ENCODE measurements at regions not wholly inside any gene's neighbourhood (a gene's known extent, or its start where the extent isn't known, plus 50 kb on each side); places are given as distances from the start of the nearest gene placed in this dataset.

GRCh38 chr2:5978131-5978751, 286.1 kb downstream of the SOX11 start:
- H3K27ac ChIP-seq: no peak overlapping the region
- TF ChIP-seq CTCF (IDR thresholded peaks at IDR 0.05): no peak
- H3K4me3 ChIP-seq: no peak overlapping the region
- H3K9me3 ChIP-seq: no peaks in the 10 kb centered on the region
- DNase-seq: no peak
- intact Hi-C loops (cut with DNase I): no loop called here
- no peaks in the 10 kb centered on the region for H3K4me1 ChIP-seq
- no peaks in the 10 kb centered on the region for H3K36me3 ChIP-seq
- H3K27me3 ChIP-seq: no peaks in the 10 kb centered on the region
- H3K9ac ChIP-seq (ENCODE audit: low read depth in 2 of 2, low read length in 2 of 2): no peak overlapping the region

- Histone ChIP-seq H3K9me3 (no peaks in the 10 kb centered on the region), H3K4me1 (no peaks in the 10 kb centered on the region), H3K27ac (no peak overlapping the region), H3K4me3 (no peak overlapping the region), H3K36me3 (no peaks in the 10 kb centered on the region), H3K27me3 (no peaks in the 10 kb centered on the region), H3K9ac (ENCODE audit: low read depth in 2 of 2, low read length in 2 of 2) (no peak overlapping the region)
- TF ChIP-seq CTCF (IDR thresholded peaks at IDR 0.05): no peak
- intact Hi-C loops (cut with DNase I): no loop called here
- DNase-seq: no peak
Measured at GRCh38 chr2:5980450-5981190, 288.4 kb downstream of the SOX11 start.

GRCh38 chr2:5982193-5982902, 290.2 kb downstream of the SOX11 start:
- H3K9me3 ChIP-seq: no peaks in the 10 kb centered on the region
- no peak for DNase-seq
- no peaks in the 10 kb centered on the region for H3K27me3 ChIP-seq
- intact Hi-C loops (cut with DNase I): no loop called here
- H3K4me1 ChIP-seq: no peaks in the 10 kb centered on the region
- no peak for TF ChIP-seq CTCF (IDR thresholded peaks at IDR 0.05)
- H3K36me3 ChIP-seq: no peaks in the 10 kb centered on the region
- H3K4me3 ChIP-seq: no peak overlapping the region
- no peak overlapping the region for H3K9ac ChIP-seq (ENCODE audit: low read depth in 2 of 2, low read length in 2 of 2)
- no peak overlapping the region for H3K27ac ChIP-seq

- TF ChIP-seq CTCF (IDR thresholded peaks at IDR 0.05): no peak
- H3K4me3 ChIP-seq: no peak overlapping the region
- no peaks in the 10 kb centered on the region for H3K9me3 ChIP-seq
- no peak overlapping the region for H3K9ac ChIP-seq (ENCODE audit: low read depth in 2 of 2, low read length in 2 of 2)
- intact Hi-C loops (cut with DNase I): no loop called here
- H3K27ac ChIP-seq: no peak overlapping the region
- no peaks in the 10 kb centered on the region for H3K27me3 ChIP-seq
- no peak for DNase-seq
- H3K4me1 ChIP-seq: no peaks in the 10 kb centered on the region
- H3K36me3 ChIP-seq: no peaks in the 10 kb centered on the region
Measured at GRCh38 chr2:5982903-5983265, 290.7 kb downstream of the SOX11 start.

- Histone ChIP-seq H3K36me3 (no peaks in the 10 kb centered on the region), H3K4me3 (no peak overlapping the region), H3K27ac (no peak overlapping the region), H3K4me1 (no peaks in the 10 kb centered on the region), H3K27me3 (no peaks in the 10 kb centered on the region), H3K9me3 (no peaks in the 10 kb centered on the region), H3K9ac (ENCODE audit: low read depth in 2 of 2, low read length in 2 of 2) (no peak overlapping the region)
- DNase-seq: no peak
- TF ChIP-seq CTCF (IDR thresholded peaks at IDR 0.05): no peak
- intact Hi-C loops (cut with DNase I): no loop called here
Measured at GRCh38 chr2:5983511-5984272, 291.5 kb downstream of the SOX11 start.
